ENCODE measurements at regions not wholly inside any gene's neighbourhood (a gene's known extent, or its start where the extent isn't known, plus 50 kb on each side); places are given as distances from the start of the nearest gene placed in this dataset.

DNA sequence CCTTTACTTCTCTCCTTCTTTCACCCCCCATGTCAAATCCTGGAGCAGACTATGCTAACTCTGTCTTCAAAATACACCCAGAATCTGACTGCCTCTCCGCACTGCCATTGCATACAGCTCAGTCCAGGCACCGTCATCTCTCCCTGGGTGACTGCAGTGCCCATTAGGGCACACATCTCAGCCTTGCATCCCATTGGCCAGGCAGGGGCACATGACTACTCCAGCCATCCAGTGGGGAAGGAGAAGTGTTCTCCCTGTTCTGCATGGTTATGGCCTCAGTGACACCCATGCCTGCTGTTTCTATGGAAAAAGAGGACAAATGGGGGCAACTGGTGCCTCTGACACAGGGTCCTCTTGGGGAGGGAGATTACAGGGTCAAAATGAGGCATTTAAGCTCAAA lies 270.5 kb downstream of the MATN1 start (continued):
- TF ChIP-seq, protein P1, sequence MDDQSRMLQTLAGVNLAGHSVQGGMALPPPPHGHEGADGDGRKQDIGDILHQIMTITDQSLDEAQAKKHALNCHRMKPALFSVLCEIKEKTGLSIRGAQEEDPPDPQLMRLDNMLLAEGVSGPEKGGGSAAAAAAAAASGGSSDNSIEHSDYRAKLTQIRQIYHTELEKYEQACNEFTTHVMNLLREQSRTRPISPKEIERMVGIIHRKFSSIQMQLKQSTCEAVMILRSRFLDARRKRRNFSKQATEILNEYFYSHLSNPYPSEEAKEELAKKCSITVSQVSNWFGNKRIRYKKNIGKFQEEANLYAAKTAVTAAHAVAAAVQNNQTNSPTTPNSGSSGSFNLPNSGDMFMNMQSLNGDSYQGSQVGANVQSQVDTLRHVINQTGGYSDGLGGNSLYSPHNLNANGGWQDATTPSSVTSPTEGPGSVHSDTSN (CRISPR knock-in tag; IDR thresholded peaks at IDR 0.05; ENCODE audit: borderline replicate concordance) = no peak
- no peak for TF ChIP-seq ZNF749 (CRISPR knock-in tag; IDR thresholded peaks at IDR 0.05; ENCODE audit: borderline replicate concordance)
- TF ChIP-seq STAG1 (CRISPR knock-in tag; IDR thresholded peaks at IDR 0.05) = no peak

- in situ Hi-C loops (cut with HindIII; ENCODE audit: extremely low pct_ligation_motif_present, low pct_unique_long_range_greater_than_20kb) (no loop called here), intact Hi-C loops (cut with micrococcal nuclease; ENCODE audit: unreplicated experiment) (no loop called here)
- Histone ChIP-seq H3K79me2 (ENCODE audit: insufficient read depth, low read length) (no peaks in the 10 kb centered on the region), H4K20me1 (ENCODE audit: insufficient read depth, low read length) (no peaks in the 10 kb centered on the region), H3K36me3 (replicated peaks in 1 of 2; ENCODE audit: control insufficient read depth in 1 of 2, insufficient read depth in 2 of 2, low read length in 2 of 2) (no peaks in the 10 kb centered on the region), H2AFZ (ENCODE audit: low read length) (no peak overlapping the region), H3K4me2 (ENCODE audit: low read depth, low read length) (no peak overlapping the region), H3K27ac (ENCODE audit: extremely low read length, insufficient read depth, low read length) (no peak overlapping the region), H3K4me3 (replicated peaks in 1 of 3; ENCODE audit: insufficient read depth in 1 of 3, low read depth in 2 of 3, low read length in 3 of 3) (no peak overlapping the region), H3K4me1 (ENCODE audit: insufficient read depth, low read length) (no peaks in the 10 kb centered on the region), H3K27me3 (ENCODE audit: control insufficient read depth in 1 of 2, insufficient read depth in 2 of 2, low read length in 2 of 2) (no peaks in the 10 kb centered on the region), H3K9ac (ENCODE audit: insufficient read depth, low read depth, low read length) (no peak overlapping the region), H3K9me3 (ENCODE audit: low read length) (no peaks in the 10 kb centered on the region)
- DNase-seq (ENCODE audit: low spot score) = no peak
- FAIRE-seq = no peak
- CTCF ChIA-PET (ENCODE audit: low intra/inter-chr PET ratio, low total read pairs) = no interaction called here
- no TSS peak for BruUV-seq (replicated peaks)
- POLR2A ChIA-PET = no interaction called here
- ATAC-seq = no peak
- no peak for TF ChIP-seq ZBTB25 (CRISPR knock-in tag; IDR thresholded peaks at IDR 0.05)
- TF ChIP-seq GPN1 (CRISPR knock-in tag; IDR thresholded peaks at IDR 0.05; ENCODE audit: borderline replicate concordance) = no peak
- 0 out of 2 replicates have a peak, but pooled peaks have one; percentile 3 for TF ChIP-seq CREB1 (IDR thresholded peaks at IDR 0.05)
- no peak for TF ChIP-seq CREB1 (CRISPR knock-in tag; IDR thresholded peaks at IDR 0.05)
- TF ChIP-seq ZNF547 (CRISPR knock-in tag; IDR thresholded peaks at IDR 0.05) = no peak
- 0% methylated on average over 2 of the region's 2 CpGs for WGBS (ENCODE audit: low lambda C conversion rate)
These were observed 271.2 kb downstream of the MATN1 start for GRCh38 chr1:30452170-30452569.
